ENCODE measurements at regions not wholly inside any gene's neighbourhood (a gene's known extent, or its start where the extent isn't known, plus 50 kb on each side); places are given as distances from the start of the nearest gene placed in this dataset.

- no peak overlapping the region for H3K9ac ChIP-seq (ENCODE audit: insufficient read depth, low read depth, low read length)
- no peak for ATAC-seq
- no peak overlapping the region for H2AFZ ChIP-seq (ENCODE audit: low read length)
- ChIA-PET POLR2A (interaction anchor here (1.6 kb wide), 1 partner anchor 9 kb away, joined by 3 read pairs; no protein-coding TSS in a partner anchor), CTCF (ENCODE audit: low intra/inter-chr PET ratio, low total read pairs) (no interaction called here)
- no peak overlapping the region for H3K4me3 ChIP-seq (replicated peaks in 1 of 3; ENCODE audit: insufficient read depth in 1 of 3, low read depth in 2 of 3, low read length in 3 of 3)
- no peaks in the 10 kb centered on the region for H3K27me3 ChIP-seq (ENCODE audit: control insufficient read depth in 1 of 2, insufficient read depth in 2 of 2, low read length in 2 of 2)
- no peaks in the 10 kb centered on the region for H4K20me1 ChIP-seq (ENCODE audit: insufficient read depth, low read length)
- H3K9me3 ChIP-seq (ENCODE audit: low read length) = no peaks in the 10 kb centered on the region
- in situ Hi-C loops (cut with HindIII; ENCODE audit: extremely low pct_ligation_motif_present, low pct_unique_long_range_greater_than_20kb) (no loop called here), intact Hi-C loops (cut with micrococcal nuclease; ENCODE audit: unreplicated experiment) (no loop called here)
- TF ChIP-seq ZC3H13 (CRISPR knock-in tag; IDR thresholded peaks at IDR 0.05) (no peak), ZNF780A (CRISPR knock-in tag; IDR thresholded peaks at IDR 0.05) (no peak), ZNF430 (CRISPR knock-in tag; IDR thresholded peaks at IDR 0.05) (no peak), HHEX (CRISPR knock-in tag; IDR thresholded peaks at IDR 0.05) (no peak), ZNF547 (CRISPR knock-in tag; IDR thresholded peaks at IDR 0.05) (no peak), SP2 (CRISPR knock-in tag; IDR thresholded peaks at IDR 0.05) (no peak)
- TF ChIP-seq, protein P1, sequence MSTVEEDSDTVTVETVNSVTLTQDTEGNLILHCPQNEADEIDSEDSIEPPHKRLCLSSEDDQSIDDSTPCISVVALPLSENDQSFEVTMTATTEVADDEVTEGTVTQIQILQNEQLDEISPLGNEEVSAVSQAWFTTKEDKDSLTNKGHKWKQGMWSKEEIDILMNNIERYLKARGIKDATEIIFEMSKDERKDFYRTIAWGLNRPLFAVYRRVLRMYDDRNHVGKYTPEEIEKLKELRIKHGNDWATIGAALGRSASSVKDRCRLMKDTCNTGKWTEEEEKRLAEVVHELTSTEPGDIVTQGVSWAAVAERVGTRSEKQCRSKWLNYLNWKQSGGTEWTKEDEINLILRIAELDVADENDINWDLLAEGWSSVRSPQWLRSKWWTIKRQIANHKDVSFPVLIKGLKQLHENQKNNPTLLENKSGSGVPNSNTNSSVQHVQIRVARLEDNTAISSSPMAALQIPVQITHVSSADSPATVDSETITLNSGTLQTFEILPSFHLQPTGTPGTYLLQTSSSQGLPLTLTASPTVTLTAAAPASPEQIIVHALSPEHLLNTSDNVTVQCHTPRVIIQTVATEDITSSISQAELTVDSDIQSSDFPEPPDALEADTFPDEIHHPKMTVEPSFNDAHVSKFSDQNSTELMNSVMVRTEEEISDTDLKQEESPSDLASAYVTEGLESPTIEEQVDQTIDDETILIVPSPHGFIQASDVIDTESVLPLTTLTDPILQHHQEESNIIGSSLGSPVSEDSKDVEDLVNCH (CRISPR knock-in tag; IDR thresholded peaks at IDR 0.05) = no peak
- no peak for FAIRE-seq
- peaks cover 28% of the 10 kb centered on the region for H3K4me1 ChIP-seq (ENCODE audit: insufficient read depth, low read length)
- 93% methylated on average over 3 of the region's 3 CpGs for WGBS (ENCODE audit: low lambda C conversion rate)
- H3K4me2 ChIP-seq (ENCODE audit: low read depth, low read length) = no peak overlapping the region
- BruUV-seq (replicated peaks) = no TSS peak
- peaks cover 81% of the 10 kb centered on the region for H3K79me2 ChIP-seq (ENCODE audit: insufficient read depth, low read length)
- no peak for DNase-seq (ENCODE audit: low spot score)
- no peak overlapping the region for H3K27ac ChIP-seq (ENCODE audit: extremely low read length, insufficient read depth, low read length)
- H3K36me3 ChIP-seq (replicated peaks in 1 of 2; ENCODE audit: control insufficient read depth in 1 of 2, insufficient read depth in 2 of 2, low read length in 2 of 2) = peaks cover 0 to 3% of the 10 kb centered on the region in 2 experiments; a peak in 2 of 5 replicates
Observed at GRCh38 chr11:129267716-129268115, 75.6 kb upstream of the ARHGAP32 start.

- in situ Hi-C loops (cut with HindIII; ENCODE audit: extremely low pct_ligation_motif_present, low pct_unique_long_range_greater_than_20kb) (no loop called here), intact Hi-C loops (cut with micrococcal nuclease; ENCODE audit: unreplicated experiment) (no loop called here)
- DNase-seq (ENCODE audit: low spot score) (no peak), ATAC-seq (no peak), FAIRE-seq (no peak)
- H4K20me1 ChIP-seq (ENCODE audit: insufficient read depth, low read length) = no peaks in the 10 kb centered on the region
- CTCF ChIA-PET (ENCODE audit: low intra/inter-chr PET ratio, low total read pairs) = no interaction called here
- POLR2A ChIA-PET = interaction anchor here (1.6 kb wide), 1 partner anchor 10 kb away, joined by 3 read pairs; no protein-coding TSS in a partner anchor
- no peak overlapping the region for H3K4me2 ChIP-seq (ENCODE audit: low read depth, low read length)
- H3K79me2 ChIP-seq (ENCODE audit: insufficient read depth, low read length) = peaks cover 78% of the 10 kb centered on the region
- no peak overlapping the region for H3K27ac ChIP-seq (ENCODE audit: extremely low read length, insufficient read depth, low read length)
- TF ChIP-seq, protein P2, sequence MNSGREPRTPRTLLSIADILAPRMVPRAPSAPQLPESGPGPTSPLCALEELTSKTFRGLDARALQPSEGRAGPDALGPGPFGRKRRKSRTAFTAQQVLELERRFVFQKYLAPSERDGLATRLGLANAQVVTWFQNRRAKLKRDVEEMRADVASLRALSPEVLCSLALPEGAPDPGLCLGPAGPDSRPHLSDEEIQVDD (CRISPR knock-in tag; IDR thresholded peaks at IDR 0.05; ENCODE audit: borderline replicate concordance) = no peak
- TF ChIP-seq ZNF564 (CRISPR knock-in tag; IDR thresholded peaks at IDR 0.05) (no peak), KLF16 (CRISPR knock-in tag; IDR thresholded peaks at IDR 0.05) (no peak), ZNF550 (CRISPR knock-in tag; IDR thresholded peaks at IDR 0.05; ENCODE audit: borderline replicate concordance) (no peak), MLLT10 (CRISPR knock-in tag; IDR thresholded peaks at IDR 0.05) (no peak), ZNF737 (CRISPR knock-in tag; IDR thresholded peaks at IDR 0.05; ENCODE audit: borderline replicate concordance) (no peak), PHF8 (CRISPR knock-in tag; IDR thresholded peaks at IDR 0.05) (no peak), ZNF331 (CRISPR knock-in tag; IDR thresholded peaks at IDR 0.05) (no peak), ZNF839 (CRISPR knock-in tag; IDR thresholded peaks at IDR 0.05; ENCODE audit: borderline replicate concordance) (no peak)
- H3K36me3 ChIP-seq (replicated peaks in 1 of 2; ENCODE audit: control insufficient read depth in 1 of 2, insufficient read depth in 2 of 2, low read length in 2 of 2) = peaks cover 0 to 3% of the 10 kb centered on the region in 2 experiments; a peak in 2 of 5 replicates
- H2AFZ ChIP-seq (ENCODE audit: low read length) = no peak overlapping the region
- no TSS peak for BruUV-seq (replicated peaks)
- H3K4me3 ChIP-seq (replicated peaks in 1 of 3; ENCODE audit: insufficient read depth in 1 of 3, low read depth in 2 of 3, low read length in 3 of 3) = no peak overlapping the region
- WGBS (ENCODE audit: low lambda C conversion rate) = 93% methylated on average over 2 of the region's 2 CpGs
- H3K9me3 ChIP-seq (ENCODE audit: low read length) = no peaks in the 10 kb centered on the region
- H3K9ac ChIP-seq (ENCODE audit: insufficient read depth, low read depth, low read length) = no peak overlapping the region
- no peaks in the 10 kb centered on the region for H3K27me3 ChIP-seq (ENCODE audit: control insufficient read depth in 1 of 2, insufficient read depth in 2 of 2, low read length in 2 of 2)
- peaks cover 34% of the 10 kb centered on the region for H3K4me1 ChIP-seq (ENCODE audit: insufficient read depth, low read length)
Observed at GRCh38 chr11:129266536-129266935, 74.4 kb upstream of the ARHGAP32 start.

Data from HepG2 (cell line).